ENCODE measurements at regions not wholly inside any gene's neighbourhood (a gene's known extent, or its start where the extent isn't known, plus 50 kb on each side); places are given as distances from the start of the nearest gene placed in this dataset.

DNA sequence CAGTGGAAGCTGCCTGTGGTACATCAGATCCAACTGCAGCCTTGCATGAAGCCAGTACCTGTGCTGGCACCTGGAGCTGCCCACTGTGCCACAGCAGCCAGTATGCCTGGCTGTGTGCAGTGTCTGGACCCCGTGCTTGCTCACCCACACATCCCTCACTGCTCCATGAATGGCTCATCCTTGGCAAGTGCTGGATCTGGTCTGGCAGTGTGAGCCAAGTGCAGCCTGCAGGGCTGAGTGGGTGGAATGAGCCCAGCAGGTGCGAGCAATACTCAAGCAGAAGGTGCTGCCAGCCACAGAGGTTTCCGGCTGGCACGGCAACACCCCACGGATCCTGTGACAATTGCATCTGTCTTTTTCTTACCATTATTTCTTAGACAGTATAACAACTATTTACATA lies 488.2 kb upstream of the ROBO2 start:
- no peaks in the 10 kb centered on the region for H3K27me3 ChIP-seq (ENCODE audit: low read length)
- H3K9me2 ChIP-seq (replicated peaks; ENCODE audit: low read length): peaks cover 4% of the 10 kb centered on the region; the same call in 1 of the 2 replicates
- no peaks in the 10 kb centered on the region for H3K79me2 ChIP-seq (ENCODE audit: low read length)
- DNase-seq (no peak), ATAC-seq (no peak)
- no peak overlapping the region for H3K27ac ChIP-seq (ENCODE audit: low read length)
- no peak overlapping the region for H3K4me2 ChIP-seq (ENCODE audit: low read length)
- ChIA-PET POLR2A (ENCODE audit: unreplicated experiment) (no interaction called here), CTCF (no interaction called here)
- no peaks in the 10 kb centered on the region for H3K36me3 ChIP-seq (ENCODE audit: low read depth, low read length)
- no peak overlapping the region for H2AFZ ChIP-seq (ENCODE audit: low read length)
- BruUV-seq (replicated peaks): no TSS peak
- TF ChIP-seq EZH2phosphoT487 (IDR thresholded peaks at IDR 0.05; ENCODE audit: borderline replicate concordance, low read length) (no peak), EZH2 (IDR thresholded peaks at IDR 0.05; ENCODE audit: low read length, unreplicated experiment) (no peak)
- TF ChIP-seq, protein P1, sequence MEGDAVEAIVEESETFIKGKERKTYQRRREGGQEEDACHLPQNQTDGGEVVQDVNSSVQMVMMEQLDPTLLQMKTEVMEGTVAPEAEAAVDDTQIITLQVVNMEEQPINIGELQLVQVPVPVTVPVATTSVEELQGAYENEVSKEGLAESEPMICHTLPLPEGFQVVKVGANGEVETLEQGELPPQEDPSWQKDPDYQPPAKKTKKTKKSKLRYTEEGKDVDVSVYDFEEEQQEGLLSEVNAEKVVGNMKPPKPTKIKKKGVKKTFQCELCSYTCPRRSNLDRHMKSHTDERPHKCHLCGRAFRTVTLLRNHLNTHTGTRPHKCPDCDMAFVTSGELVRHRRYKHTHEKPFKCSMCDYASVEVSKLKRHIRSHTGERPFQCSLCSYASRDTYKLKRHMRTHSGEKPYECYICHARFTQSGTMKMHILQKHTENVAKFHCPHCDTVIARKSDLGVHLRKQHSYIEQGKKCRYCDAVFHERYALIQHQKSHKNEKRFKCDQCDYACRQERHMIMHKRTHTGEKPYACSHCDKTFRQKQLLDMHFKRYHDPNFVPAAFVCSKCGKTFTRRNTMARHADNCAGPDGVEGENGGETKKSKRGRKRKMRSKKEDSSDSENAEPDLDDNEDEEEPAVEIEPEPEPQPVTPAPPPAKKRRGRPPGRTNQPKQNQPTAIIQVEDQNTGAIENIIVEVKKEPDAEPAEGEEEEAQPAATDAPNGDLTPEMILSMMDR (conservative IDR thresholded peaks at IDR 0.05; ENCODE audit: low read depth, low read length): no peak
- H3K9me3 ChIP-seq (ENCODE audit: low read length): 0 out of 2 replicates have a peak, but pooled peaks cover 3% of the 10 kb centered on the region
- no peak overlapping the region for H3K4me3 ChIP-seq (ENCODE audit: low read length)
- intact Hi-C loops (cut with micrococcal nuclease): no loop called here
- no peaks in the 10 kb centered on the region for H3K4me1 ChIP-seq (ENCODE audit: insufficient read depth, low read length)
- H4K20me1 ChIP-seq (ENCODE audit: low read length): no peaks in the 10 kb centered on the region
- H3F3A ChIP-seq (ENCODE audit: low read length, unreplicated experiment): no peaks in the 10 kb centered on the region
- H3K9ac ChIP-seq (ENCODE audit: low read length): no peak overlapping the region

DNA sequence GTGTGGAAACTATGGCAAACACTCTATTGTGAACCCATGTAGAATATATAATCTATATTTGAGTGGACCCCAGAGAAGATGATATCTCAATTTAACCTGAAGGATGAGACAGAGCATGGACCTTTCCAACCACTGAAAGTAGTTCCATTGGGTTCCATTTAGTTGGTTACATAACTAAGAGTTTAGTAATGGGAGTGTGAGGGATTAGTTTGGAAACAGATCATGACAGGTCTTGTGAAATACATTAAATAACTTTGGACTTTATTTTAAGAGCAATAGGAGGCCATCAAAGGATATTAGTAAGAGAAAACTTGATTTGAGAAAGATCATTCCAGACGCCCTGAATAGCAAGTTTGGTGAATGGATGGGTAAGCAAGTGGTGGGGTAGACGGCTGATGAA lies 487.2 kb upstream of the ROBO2 start:
- no peak overlapping the region for H3K9ac ChIP-seq (ENCODE audit: low read length)
- no peaks in the 10 kb centered on the region for H4K20me1 ChIP-seq (ENCODE audit: low read length)
- ATAC-seq (no peak), DNase-seq (no peak)
- no peaks in the 10 kb centered on the region for H3K36me3 ChIP-seq (ENCODE audit: low read depth, low read length)
- H3K4me2 ChIP-seq (ENCODE audit: low read length): no peak overlapping the region
- H3K9me3 ChIP-seq (ENCODE audit: low read length): 0 out of 2 replicates have a peak, but pooled peaks cover 3% of the 10 kb centered on the region
- no peak for TF ChIP-seq EZH2phosphoT487 (IDR thresholded peaks at IDR 0.05; ENCODE audit: borderline replicate concordance, low read length)
- TF ChIP-seq EZH2 (IDR thresholded peaks at IDR 0.05; ENCODE audit: low read length, unreplicated experiment): no peak
- TF ChIP-seq, protein P1 (conservative IDR thresholded peaks at IDR 0.05; ENCODE audit: low read depth, low read length): no peak
- no TSS peak for BruUV-seq (replicated peaks)
- no peaks in the 10 kb centered on the region for H3K4me1 ChIP-seq (ENCODE audit: insufficient read depth, low read length)
- no peaks in the 10 kb centered on the region for H3F3A ChIP-seq (ENCODE audit: low read length, unreplicated experiment)
- H3K27me3 ChIP-seq (ENCODE audit: low read length): no peaks in the 10 kb centered on the region
- H2AFZ ChIP-seq (ENCODE audit: low read length): no peak overlapping the region
- POLR2A ChIA-PET (ENCODE audit: unreplicated experiment): no interaction called here
- H3K27ac ChIP-seq (ENCODE audit: low read length): no peak overlapping the region
- intact Hi-C loops (cut with micrococcal nuclease): no loop called here
- H3K9me2 ChIP-seq (replicated peaks; ENCODE audit: low read length): peaks cover 4% of the 10 kb centered on the region; the same call in 1 of the 2 replicates
- H3K79me2 ChIP-seq (ENCODE audit: low read length): no peaks in the 10 kb centered on the region
- no peak overlapping the region for H3K4me3 ChIP-seq (ENCODE audit: low read length)
- CTCF ChIA-PET: no interaction called here

DNA sequence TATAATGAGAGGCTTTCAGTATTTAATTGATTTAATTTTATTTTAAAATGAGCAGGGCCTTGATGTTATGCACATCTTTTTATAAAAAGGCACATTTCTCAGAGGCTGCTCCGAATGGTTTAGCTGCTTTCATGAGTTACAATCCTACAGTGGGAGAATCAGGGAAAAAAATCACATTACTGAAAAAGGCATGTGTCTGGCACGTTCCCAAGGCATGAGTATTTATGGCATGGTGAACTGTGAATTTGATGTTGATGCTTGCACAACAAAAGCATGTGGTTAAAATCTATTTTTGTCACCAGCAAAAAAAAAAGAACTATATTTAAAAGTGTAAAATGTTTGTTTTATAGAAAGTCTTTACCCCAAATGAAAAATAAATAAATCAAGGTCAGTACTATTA lies 485.2 kb upstream of the ROBO2 start:
- Histone ChIP-seq H3K9me3 (ENCODE audit: low read length) (no peaks in the 10 kb centered on the region), H3K4me1 (ENCODE audit: insufficient read depth, low read length) (no peaks in the 10 kb centered on the region), H3K9me2 (replicated peaks; ENCODE audit: low read length) (no peaks in the 10 kb centered on the region), H3K4me3 (ENCODE audit: low read length) (no peak overlapping the region), H3K27me3 (ENCODE audit: low read length) (peaks cover 6% of the 10 kb centered on the region; the same call in 1 of the 2 replicates), H2AFZ (ENCODE audit: low read length) (no peak overlapping the region), H3F3A (ENCODE audit: low read length, unreplicated experiment) (no peaks in the 10 kb centered on the region), H3K36me3 (ENCODE audit: low read depth, low read length) (no peaks in the 10 kb centered on the region), H3K79me2 (ENCODE audit: low read length) (no peaks in the 10 kb centered on the region), H4K20me1 (ENCODE audit: low read length) (no peaks in the 10 kb centered on the region), H3K4me2 (ENCODE audit: low read length) (no peak overlapping the region), H3K9ac (ENCODE audit: low read length) (no peak overlapping the region), H3K27ac (ENCODE audit: low read length) (no peak overlapping the region)
- ChIA-PET POLR2A (ENCODE audit: unreplicated experiment) (no interaction called here), CTCF (no interaction called here)
- intact Hi-C loops (cut with micrococcal nuclease): no loop called here
- DNase-seq (no peak), ATAC-seq (no peak)
- no TSS peak for BruUV-seq (replicated peaks)
- TF ChIP-seq, protein P1 (conservative IDR thresholded peaks at IDR 0.05; ENCODE audit: low read depth, low read length): no peak
- TF ChIP-seq EZH2phosphoT487 (IDR thresholded peaks at IDR 0.05; ENCODE audit: borderline replicate concordance, low read length) (no peak), EZH2 (IDR thresholded peaks at IDR 0.05; ENCODE audit: low read length, unreplicated experiment) (no peak)
